ENCODE measurements at regions not wholly inside any gene's neighbourhood (a gene's known extent, or its start where the extent isn't known, plus 50 kb on each side); places are given as distances from the start of the nearest gene placed in this dataset.

DNA sequence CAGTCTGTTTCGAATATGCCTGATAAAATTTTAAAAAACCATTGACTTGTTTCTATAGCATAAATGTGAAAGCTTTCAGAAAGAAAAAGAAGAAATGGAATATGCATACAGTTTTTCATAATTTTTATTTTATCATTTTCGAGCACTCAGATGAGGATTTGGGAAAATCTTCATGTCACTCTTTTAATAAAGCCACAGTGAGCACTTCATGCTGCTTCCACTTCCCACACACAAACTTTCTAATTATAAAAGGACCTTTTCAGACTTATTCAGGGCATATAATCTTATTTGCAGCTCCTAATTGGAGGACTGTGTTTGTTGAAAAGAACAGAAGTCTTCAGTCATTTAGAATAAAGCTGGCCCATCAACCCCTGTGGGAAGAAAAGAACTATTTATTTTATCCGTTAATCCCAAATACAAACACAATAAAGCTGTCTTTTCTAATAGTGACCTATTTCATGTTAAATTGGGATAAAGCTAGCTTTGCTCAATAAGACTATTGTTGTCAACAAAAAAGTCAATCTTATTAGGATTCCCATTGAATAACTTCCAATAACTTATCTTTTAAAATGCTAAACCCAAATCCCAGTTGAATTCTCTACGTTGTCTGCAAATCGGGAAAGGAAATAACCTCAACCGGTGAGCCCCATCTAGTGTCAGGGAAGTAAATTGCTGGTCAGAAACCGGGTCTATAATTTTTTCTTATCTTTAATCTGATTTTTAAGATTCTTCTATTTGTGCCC is 211.5 kb downstream of the PDGFRA start:
- POLR2A ChIA-PET: interaction anchor here (1.0 kb wide), 1 partner anchor 99 kb away, joined by 4 read pairs; no protein-coding TSS in a partner anchor
- no peaks in the 10 kb centered on the region; a peak in 2 of 4 replicates for H3K4me1 ChIP-seq (ENCODE audit: control insufficient read depth in 1 of 2, insufficient read depth in 2 of 2, low read depth in 1 of 2, low read length in 1 of 2)
- 31% methylated on average over 7 of the region's 7 CpGs for WGBS (ENCODE audit: low lambda C conversion rate)
- no peak overlapping the region for H3K27ac ChIP-seq (ENCODE audit: low read depth in 2 of 2, low read length in 1 of 2)
- no peaks in the 10 kb centered on the region for H3K9me2 ChIP-seq
- CTCF ChIA-PET: interaction anchor here (0.7 to 2.3 kb wide), 14 partner anchors 10 to 529 kb away, joined by 3 to 17 read pairs (median 4); no protein-coding TSS in a partner anchor
- no peak overlapping the region for H3K9ac ChIP-seq
- H3K36me3 ChIP-seq (replicated peaks in 1 of 2; ENCODE audit: control insufficient read depth in 1 of 2, insufficient read depth in 2 of 2, low read length in 1 of 2): no peaks in the 10 kb centered on the region
- H3K9me3 ChIP-seq: no peaks in the 10 kb centered on the region
- peak overlapping the region; percentile 74 for H2AFZ ChIP-seq (ENCODE audit: low read depth)
- H4K20me1 ChIP-seq (ENCODE audit: insufficient read depth): no peaks in the 10 kb centered on the region
- no peak overlapping the region for H3K4me2 ChIP-seq
- peak overlapping the region; percentile 3 to 25; a peak in 2 of 4 replicates for H3K4me3 ChIP-seq (ENCODE audit: low read depth in 2 of 2, low read length in 1 of 2)
- no peak for TF ChIP-seq YY1 (IDR thresholded peaks at IDR 0.05; ENCODE audit: low read depth)
- TF ChIP-seq TEAD4 (IDR thresholded peaks at IDR 0.05; ENCODE audit: borderline replicate concordance, insufficient read depth): no peak
- TF ChIP-seq, protein P1, sequence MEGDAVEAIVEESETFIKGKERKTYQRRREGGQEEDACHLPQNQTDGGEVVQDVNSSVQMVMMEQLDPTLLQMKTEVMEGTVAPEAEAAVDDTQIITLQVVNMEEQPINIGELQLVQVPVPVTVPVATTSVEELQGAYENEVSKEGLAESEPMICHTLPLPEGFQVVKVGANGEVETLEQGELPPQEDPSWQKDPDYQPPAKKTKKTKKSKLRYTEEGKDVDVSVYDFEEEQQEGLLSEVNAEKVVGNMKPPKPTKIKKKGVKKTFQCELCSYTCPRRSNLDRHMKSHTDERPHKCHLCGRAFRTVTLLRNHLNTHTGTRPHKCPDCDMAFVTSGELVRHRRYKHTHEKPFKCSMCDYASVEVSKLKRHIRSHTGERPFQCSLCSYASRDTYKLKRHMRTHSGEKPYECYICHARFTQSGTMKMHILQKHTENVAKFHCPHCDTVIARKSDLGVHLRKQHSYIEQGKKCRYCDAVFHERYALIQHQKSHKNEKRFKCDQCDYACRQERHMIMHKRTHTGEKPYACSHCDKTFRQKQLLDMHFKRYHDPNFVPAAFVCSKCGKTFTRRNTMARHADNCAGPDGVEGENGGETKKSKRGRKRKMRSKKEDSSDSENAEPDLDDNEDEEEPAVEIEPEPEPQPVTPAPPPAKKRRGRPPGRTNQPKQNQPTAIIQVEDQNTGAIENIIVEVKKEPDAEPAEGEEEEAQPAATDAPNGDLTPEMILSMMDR (IDR thresholded peaks at IDR 0.05): peak; percentile 55
- TF ChIP-seq SMC3 (IDR thresholded peaks at IDR 0.05; ENCODE audit: low read depth, low read length): peak; percentile 36; the same call in 1 of the 2 replicates
- peak; percentile 70 for TF ChIP-seq RAD21 (IDR thresholded peaks at IDR 0.05; ENCODE audit: low read length)
- no peak for TF ChIP-seq RCOR1 (IDR thresholded peaks at IDR 0.05; ENCODE audit: low read length)
- no peak for TF ChIP-seq SIN3A (IDR thresholded peaks at IDR 0.05; ENCODE audit: borderline replicate concordance, low read depth, low read length)
- peaks cover 4% of the 10 kb centered on the region; the same call in 1 of the 2 replicates for H3K27me3 ChIP-seq (ENCODE audit: insufficient read depth)
- no peaks in the 10 kb centered on the region for H3F3A ChIP-seq (replicated peaks; ENCODE audit: insufficient read depth)
- no peaks in the 10 kb centered on the region for H3K79me2 ChIP-seq (ENCODE audit: insufficient read depth)
- DNase-seq: peak; percentile 42

DNA sequence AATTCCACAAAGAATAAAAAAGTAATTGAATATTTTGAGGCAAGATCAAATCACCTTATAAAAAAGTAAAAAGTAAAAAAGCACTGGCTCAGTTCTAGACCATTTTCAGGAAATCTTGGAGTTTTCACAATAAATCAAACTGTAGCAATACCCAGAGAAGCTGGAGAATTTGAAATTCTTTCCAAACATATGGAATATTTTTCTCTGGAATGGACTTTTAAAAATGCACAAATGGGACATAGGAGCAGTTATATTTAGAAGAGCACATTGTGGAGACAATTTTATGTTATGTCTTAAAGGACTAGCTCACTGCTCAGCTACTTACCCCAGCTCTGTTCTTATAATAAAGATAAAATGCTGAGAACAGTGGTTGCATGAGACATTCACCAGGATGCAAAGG is 211.9 kb upstream of the KIT start:
- Histone ChIP-seq H3K79me2 (ENCODE audit: insufficient read depth) (no peaks in the 10 kb centered on the region), H3K27me3 (ENCODE audit: insufficient read depth) (0 out of 2 replicates have a peak, but pooled peaks cover 4% of the 10 kb centered on the region), H3K9ac (no peak overlapping the region), H2AFZ (ENCODE audit: low read depth) (no peak overlapping the region), H3K27ac (ENCODE audit: low read depth in 2 of 2, low read length in 1 of 2) (no peak overlapping the region), H3K4me3 (ENCODE audit: low read depth in 2 of 2, low read length in 1 of 2) (no peak overlapping the region), H4K20me1 (ENCODE audit: insufficient read depth) (no peaks in the 10 kb centered on the region), H3K9me3 (no peaks in the 10 kb centered on the region), H3K4me2 (no peak overlapping the region), H3K36me3 (replicated peaks in 1 of 2; ENCODE audit: control insufficient read depth in 1 of 2, insufficient read depth in 2 of 2, low read length in 1 of 2) (no peaks in the 10 kb centered on the region), H3K9me2 (no peaks in the 10 kb centered on the region), H3F3A (replicated peaks; ENCODE audit: insufficient read depth) (no peaks in the 10 kb centered on the region), H3K4me1 (ENCODE audit: control insufficient read depth in 1 of 2, insufficient read depth in 2 of 2, low read depth in 1 of 2, low read length in 1 of 2) (no peaks in the 10 kb centered on the region)
- DNase-seq: no peak
- ChIA-PET CTCF (interaction anchor here (0.6 to 0.7 kb wide), 3 partner anchors 16 to 123 kb away, joined by 3 read pairs; no protein-coding TSS in a partner anchor), POLR2A (no interaction called here)
- TF ChIP-seq POLR2AphosphoS5 (IDR thresholded peaks at IDR 0.05; ENCODE audit: low read depth, low read length) (no peak), SMC3 (IDR thresholded peaks at IDR 0.05; ENCODE audit: low read depth, low read length) (no peak)

DNA sequence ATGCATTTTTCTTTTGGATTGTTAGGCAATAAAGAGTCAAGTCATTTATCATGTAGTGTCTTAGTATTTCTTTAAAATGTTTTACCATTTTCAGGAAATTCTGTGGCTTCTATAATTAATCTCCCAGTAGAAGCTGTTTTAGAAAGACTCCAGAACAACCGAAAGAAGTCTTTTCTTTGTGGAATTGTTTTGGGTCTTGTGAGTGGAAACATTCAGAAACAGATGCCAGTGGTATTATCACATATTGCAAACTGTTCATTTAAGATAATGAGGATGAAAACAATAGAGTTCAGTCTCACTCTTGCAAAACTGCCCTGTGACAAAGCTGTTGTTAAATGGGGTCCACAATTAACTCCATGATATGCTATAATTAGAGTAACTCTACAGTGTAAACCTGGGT is 211.2 kb upstream of the KIT start:
- Histone ChIP-seq H3F3A (replicated peaks; ENCODE audit: insufficient read depth) (no peaks in the 10 kb centered on the region), H3K9ac (no peak overlapping the region), H3K27me3 (ENCODE audit: insufficient read depth) (0 out of 2 replicates have a peak, but pooled peaks cover 4% of the 10 kb centered on the region), H2AFZ (ENCODE audit: low read depth) (no peak overlapping the region), H4K20me1 (ENCODE audit: insufficient read depth) (no peaks in the 10 kb centered on the region), H3K9me3 (no peaks in the 10 kb centered on the region), H3K36me3 (replicated peaks in 1 of 2; ENCODE audit: control insufficient read depth in 1 of 2, insufficient read depth in 2 of 2, low read length in 1 of 2) (no peaks in the 10 kb centered on the region), H3K4me3 (ENCODE audit: low read depth in 2 of 2, low read length in 1 of 2) (no peak overlapping the region), H3K27ac (ENCODE audit: low read depth in 2 of 2, low read length in 1 of 2) (no peak overlapping the region), H3K9me2 (no peaks in the 10 kb centered on the region), H3K4me2 (no peak overlapping the region), H3K4me1 (ENCODE audit: control insufficient read depth in 1 of 2, insufficient read depth in 2 of 2, low read depth in 1 of 2, low read length in 1 of 2) (no peaks in the 10 kb centered on the region), H3K79me2 (ENCODE audit: insufficient read depth) (no peaks in the 10 kb centered on the region)
- 35% methylated on average over 1 of the region's 1 CpG for WGBS (ENCODE audit: low lambda C conversion rate)
- no peak for TF ChIP-seq TCF12 (IDR thresholded peaks at IDR 0.05)
- TF ChIP-seq, protein P2, sequence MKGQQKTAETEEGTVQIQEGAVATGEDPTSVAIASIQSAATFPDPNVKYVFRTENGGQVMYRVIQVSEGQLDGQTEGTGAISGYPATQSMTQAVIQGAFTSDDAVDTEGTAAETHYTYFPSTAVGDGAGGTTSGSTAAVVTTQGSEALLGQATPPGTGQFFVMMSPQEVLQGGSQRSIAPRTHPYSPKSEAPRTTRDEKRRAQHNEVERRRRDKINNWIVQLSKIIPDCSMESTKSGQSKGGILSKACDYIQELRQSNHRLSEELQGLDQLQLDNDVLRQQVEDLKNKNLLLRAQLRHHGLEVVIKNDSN (IDR thresholded peaks at IDR 0.05; ENCODE audit: borderline replicate concordance, low read depth): no peak
- ChIA-PET CTCF (no interaction called here), POLR2A (no interaction called here)
- DNase-seq: no peak
